Panc1 (cell line): ENCODE measurements at regions not wholly inside any gene's neighbourhood (a gene's known extent, or its start where the extent isn't known, plus 50 kb on each side); places are given as distances from the start of the nearest gene placed in this dataset.

Source experiments
- ATAC-seq: fragments of 200-7000 bp; cut with Tn5 transposase; 2 replicates; pipeline ENCODE4 v1.9.1; 2020; ENCODE audit warnings: mild to moderate bottlenecking, moderate library complexity
- BruUV-seq: library from RNA; stranded (reverse); fragments of 400-500 nt; replicated peaks from 2 replicates; lab custom pipeline; 2021; lab: Mats Ljungman, UMichigan
- CTCF ChIA-PET: fragments of 300-600 bp; sonication (Branson Sonifier 250); formaldehyde crosslinking; loops from one replicate; lab custom pipeline; 2022; ENCODE audit warnings: antibody characterized with exemption; lab: Charles Lee
- POLR2A ChIA-PET: fragments of 300-600 bp; sonication (Branson Sonifier 250); formaldehyde crosslinking; loops from one replicate; lab custom pipeline; 2022; ENCODE audit warnings: antibody characterized with exemption; lab: Charles Lee
- DNase-seq: peaks from one replicate; pipeline ENCODE4 v3.0.0-alpha.2; 2010; ENCODE audit warnings: low read depth, low spot score
- H3K27ac ChIP-seq: 2 replicates; pipeline ENCODE4 v1.5.1; 2011; ENCODE audit warnings: mild to moderate bottlenecking, low read length, inconsistent platforms
- H3K27me3 ChIP-seq: fragments of 200-500 bp; sonication (Bioruptor generic); 2 replicates; pipeline ENCODE4 v1.6.0; 2014; ENCODE audit warnings: low read length, inconsistent platforms; ENCODE audit not compliant: control insufficient read depth, insufficient read depth
- H3K36me3 ChIP-seq: fragments of 200-500 bp; sonication (Bioruptor generic); 2 replicates; pipeline ENCODE4 v1.5.1; 2014; ENCODE audit warnings: inconsistent platforms, mild to moderate bottlenecking, low read length, moderate library complexity; ENCODE audit not compliant: control insufficient read depth, insufficient read depth
- H3K4me1 ChIP-seq: 2 replicates; pipeline ENCODE4 v1.5.1; 2011; ENCODE audit warnings: inconsistent platforms, mild to moderate bottlenecking, low read length, moderate library complexity; ENCODE audit not compliant: control insufficient read depth, insufficient read depth
- H3K4me3 ChIP-seq, 2 experiments: 2 replicates each; pipeline ENCODE4 v1.5.1; 2011 to 2012; ENCODE audit warnings: low read depth in 2 of 2, low read length in 2 of 2, mild to moderate bottlenecking in 2 of 2, inconsistent platforms in 1 of 2, moderate library complexity in 1 of 2
- H3K9me3 ChIP-seq: fragments of 200-500 bp; sonication (Bioruptor generic); 2 replicates; pipeline ENCODE4 v1.5.1; 2014; ENCODE audit warnings: low read depth, mild to moderate bottlenecking, inconsistent platforms, low read length, moderate library complexity; ENCODE audit not compliant: control insufficient read depth, insufficient read depth
- CTCF ChIP-seq: fragments of 450-650 bp; IDR thresholded peaks from 2 replicates; pipeline ENCODE4 v1.5.1; 2017; ENCODE audit warnings: mild to moderate bottlenecking
- POLR2AphosphoS5 ChIP-seq: IDR thresholded peaks from 2 replicates; pipeline ENCODE4 v1.6.1; 2012; ENCODE audit warnings: mild to moderate bottlenecking, low read depth, low read length, moderate library complexity
- REST ChIP-seq, 2 experiments: IDR thresholded peaks; 2 replicates each; pipeline ENCODE4 v1.6.1; 2011 to 2012; ENCODE audit warnings: low read depth in 2 of 2, control low read depth in 1 of 2, low read length in 1 of 2, mild to moderate bottlenecking in 1 of 2, moderate library complexity in 1 of 2; ENCODE audit not compliant: insufficient read depth in 1 of 2
- SIN3A ChIP-seq: IDR thresholded peaks from 2 replicates; pipeline ENCODE4 v1.6.1; 2012; ENCODE audit warnings: low read depth, mild to moderate bottlenecking, low read length, moderate library complexity, borderline replicate concordance; ENCODE audit not compliant: insufficient read depth
- TCF7L2 ChIP-seq: IDR thresholded peaks from 2 replicates; pipeline ENCODE4 v1.6.1; 2011; ENCODE audit warnings: mild to moderate bottlenecking, low read depth, low read length, inconsistent platforms
- in situ Hi-C: cut with HindIII; loops from 2 replicates; pipeline ENCODE4 v1.10.0; 2016; ENCODE audit warnings: low sequenced_read_pairs, low pct_unique_long_range_greater_than_20kb
- intact Hi-C: fragments of 100-400 bp; cut with micrococcal nuclease; formaldehyde crosslinking; loops from one replicate; pipeline ENCODE4 v1.10.0; 2022; ENCODE audit not compliant: unreplicated experiment

GRCh38 chr12:54721312-54721711 is 73.1 kb upstream of the DCD start:
- Histone ChIP-seq H3K27me3 (peaks cover 12% of the 10 kb centered on the region; the same call in 1 of the 2 replicates), H3K9me3 (no peaks in the 10 kb centered on the region), H3K36me3 (no peaks in the 10 kb centered on the region), H3K4me3 (no peak overlapping the region), H3K27ac (no peak overlapping the region), H3K4me1 (no peaks in the 10 kb centered on the region)
- TF ChIP-seq REST (IDR thresholded peaks at IDR 0.05; ENCODE audit: insufficient read depth in 1 of 2, low read depth in 2 of 2, low read length in 1 of 2) (no peak), CTCF (no peak), POLR2AphosphoS5 (no peak), SIN3A (no peak), TCF7L2 (no peak)
- in situ Hi-C loops (no loop called here), intact Hi-C loops (no loop called here)
- ChIA-PET POLR2A (no interaction called here), CTCF (no interaction called here)
- ATAC-seq (no peak), DNase-seq (no peak)
- BruUV-seq: no TSS peak

- ATAC-seq: no peak
- Histone ChIP-seq H3K4me1 (no peaks in the 10 kb centered on the region), H3K27me3 (peaks cover 12% of the 10 kb centered on the region; the same call in 1 of the 2 replicates), H3K9me3 (no peaks in the 10 kb centered on the region), H3K4me3 (no peak overlapping the region), H3K27ac (no peak overlapping the region), H3K36me3 (no peaks in the 10 kb centered on the region)
- BruUV-seq: no TSS peak
- CTCF ChIA-PET: interaction anchor here (0.7 kb wide), 1 partner anchor 13 kb away, joined by 3 read pairs; no protein-coding TSS in a partner anchor
- POLR2A ChIA-PET: no interaction called here
- no peak for TF ChIP-seq REST (IDR thresholded peaks at IDR 0.05; ENCODE audit: insufficient read depth in 1 of 2, low read depth in 2 of 2, low read length in 1 of 2)
- no peak for TF ChIP-seq CTCF
- no peak for TF ChIP-seq TCF7L2
- TF ChIP-seq POLR2AphosphoS5: no peak
- no peak for TF ChIP-seq SIN3A
- intact Hi-C loops (no loop called here), in situ Hi-C loops (no loop called here)
- DNase-seq: no peak
Observed at GRCh38 chr12:54719691-54720090, 71.5 kb upstream of the DCD start.
